ENCODE measurements at regions not wholly inside any gene's neighbourhood (a gene's known extent, or its start where the extent isn't known, plus 50 kb on each side); places are given as distances from the start of the nearest gene placed in this dataset.
"Not testable (repeated sequence)": the region's sequence is repeated elsewhere in the genome, so short reads cannot be mapped to it uniquely, and the experiment has no call there.

DNA sequence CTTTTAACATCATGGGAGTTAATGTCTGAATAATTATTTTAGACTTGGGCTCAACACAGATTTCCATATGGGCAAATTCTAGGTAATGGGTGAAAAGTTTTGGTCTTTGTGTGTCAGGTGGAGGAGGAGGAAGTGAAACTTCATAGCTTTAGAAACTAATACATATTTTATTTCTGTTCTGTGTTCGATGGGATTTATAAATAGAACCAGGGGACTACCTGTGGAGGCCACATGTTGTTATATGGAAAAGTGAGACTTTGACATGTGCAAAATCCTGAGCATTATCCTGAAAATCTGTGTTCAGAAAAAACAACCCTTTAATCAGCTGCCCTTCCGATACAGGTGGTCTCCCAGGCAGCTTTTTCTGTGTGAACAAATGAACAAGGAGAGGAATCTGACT lies 209.5 kb downstream of the SOX2 start:
- BruUV-seq (replicated peaks), result no TSS peak

DNA sequence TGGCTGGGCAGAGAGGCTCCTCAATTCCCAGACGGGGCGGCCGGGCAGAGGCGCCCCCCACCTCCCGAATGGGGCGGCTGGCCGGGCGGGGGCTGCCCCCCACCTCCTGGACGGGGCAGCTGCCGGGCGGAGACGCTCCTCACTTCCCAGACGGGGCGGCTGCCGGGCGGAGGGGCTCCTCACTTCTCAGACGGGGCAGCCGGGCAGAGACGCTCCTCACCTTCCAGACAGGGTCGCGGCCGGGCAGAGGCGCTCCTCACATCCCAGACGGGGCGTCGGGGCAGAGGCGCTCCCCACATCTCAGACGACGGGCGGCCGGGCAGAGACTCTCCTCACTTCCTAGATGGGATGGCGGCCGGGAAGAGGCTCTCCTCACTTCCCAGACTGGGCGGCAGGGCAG lies 214.1 kb downstream of the SOX2 start:
- H3K27ac ChIP-seq (ENCODE audit: insufficient read depth, low read depth, low read length); dilution Hi-C loops (cut with MboI; ENCODE audit: extremely low pct_ligation_motif_present, low sequenced_read_pairs); H3K36me3 ChIP-seq (ENCODE audit: control insufficient read depth in 2 of 2, extremely low read depth in 1 of 2, insufficient read depth in 2 of 2, low read length in 2 of 2); FAIRE-seq; H3K4me3 ChIP-seq (replicated peaks in 1 of 3; ENCODE audit: insufficient read depth in 1 of 3, low read depth in 1 of 3, low read length in 3 of 3); H3K9ac ChIP-seq (replicated peaks; ENCODE audit: extremely low read depth, insufficient read depth, low read length); H3K27me3 ChIP-seq (ENCODE audit: control insufficient read depth in 2 of 2, insufficient read depth in 2 of 2, low read length in 2 of 2); H3K4me1 ChIP-seq (ENCODE audit: control insufficient read depth, extremely low read depth, insufficient read depth, low read length); CTCF ChIA-PET; H3K4me2 ChIP-seq (ENCODE audit: insufficient read depth, low read length); DNase-seq (ENCODE audit: low read depth, low spot score); POLR2A ChIA-PET; H3K79me2 ChIP-seq (ENCODE audit: control insufficient read depth, insufficient read depth, low read length); H3K9me1 ChIP-seq (replicated peaks; ENCODE audit: control insufficient read depth, extremely low read depth, insufficient read depth, low read length); H4K20me1 ChIP-seq (replicated peaks; ENCODE audit: control insufficient read depth, extremely low read depth, insufficient read depth, low read length); H3K9me3 ChIP-seq (replicated peaks; ENCODE audit: control insufficient read depth, insufficient read depth, low read length); BruUV-seq (replicated peaks); H2AFZ ChIP-seq (ENCODE audit: low read depth, low read length); intact Hi-C loops (cut with micrococcal nuclease): not testable (repeated sequence)

More for the DNA sequence above, 209.5 kb downstream of the SOX2 start:
- H3K9me1 ChIP-seq (replicated peaks; ENCODE audit: control insufficient read depth, extremely low read depth, insufficient read depth, low read length), result no peaks in the 10 kb centered on the region
- ChIA-PET CTCF (no interaction called here), POLR2A (no interaction called here)
- no peak overlapping the region for H2AFZ ChIP-seq (ENCODE audit: low read depth, low read length)
- dilution Hi-C loops (cut with MboI; ENCODE audit: extremely low pct_ligation_motif_present, low sequenced_read_pairs) (no loop called here), intact Hi-C loops (cut with micrococcal nuclease) (no loop called here)
- no peaks in the 10 kb centered on the region for H3K4me1 ChIP-seq (ENCODE audit: control insufficient read depth, extremely low read depth, insufficient read depth, low read length)
- no peaks in the 10 kb centered on the region for H3K36me3 ChIP-seq (ENCODE audit: control insufficient read depth in 2 of 2, extremely low read depth in 1 of 2, insufficient read depth in 2 of 2, low read length in 2 of 2)
- H3K4me2 ChIP-seq (ENCODE audit: insufficient read depth, low read length), result no peak overlapping the region
- H3K4me3 ChIP-seq (replicated peaks in 1 of 3; ENCODE audit: insufficient read depth in 1 of 3, low read depth in 1 of 3, low read length in 3 of 3), result no peak overlapping the region
- DNase-seq (ENCODE audit: low read depth, low spot score) (no peak), FAIRE-seq (no peak)
- TF ChIP-seq EZH2 (IDR thresholded peaks at IDR 0.05; ENCODE audit: borderline replicate concordance, low read depth, low read length, severe bottlenecking) (no peak), POLR2AphosphoS5 (IDR thresholded peaks at IDR 0.05; ENCODE audit: insufficient read depth, low read depth, low read length) (no peak), FOS (IDR thresholded peaks at IDR 0.05; ENCODE audit: borderline replicate concordance, insufficient read depth, low read length) (no peak)
- TF ChIP-seq, protein P1, sequence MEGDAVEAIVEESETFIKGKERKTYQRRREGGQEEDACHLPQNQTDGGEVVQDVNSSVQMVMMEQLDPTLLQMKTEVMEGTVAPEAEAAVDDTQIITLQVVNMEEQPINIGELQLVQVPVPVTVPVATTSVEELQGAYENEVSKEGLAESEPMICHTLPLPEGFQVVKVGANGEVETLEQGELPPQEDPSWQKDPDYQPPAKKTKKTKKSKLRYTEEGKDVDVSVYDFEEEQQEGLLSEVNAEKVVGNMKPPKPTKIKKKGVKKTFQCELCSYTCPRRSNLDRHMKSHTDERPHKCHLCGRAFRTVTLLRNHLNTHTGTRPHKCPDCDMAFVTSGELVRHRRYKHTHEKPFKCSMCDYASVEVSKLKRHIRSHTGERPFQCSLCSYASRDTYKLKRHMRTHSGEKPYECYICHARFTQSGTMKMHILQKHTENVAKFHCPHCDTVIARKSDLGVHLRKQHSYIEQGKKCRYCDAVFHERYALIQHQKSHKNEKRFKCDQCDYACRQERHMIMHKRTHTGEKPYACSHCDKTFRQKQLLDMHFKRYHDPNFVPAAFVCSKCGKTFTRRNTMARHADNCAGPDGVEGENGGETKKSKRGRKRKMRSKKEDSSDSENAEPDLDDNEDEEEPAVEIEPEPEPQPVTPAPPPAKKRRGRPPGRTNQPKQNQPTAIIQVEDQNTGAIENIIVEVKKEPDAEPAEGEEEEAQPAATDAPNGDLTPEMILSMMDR (IDR thresholded peaks at IDR 0.05; ENCODE audit: extremely low read depth in 1 of 2, insufficient read depth in 1 of 2, low read depth in 1 of 2, low read length in 2 of 2), result no peak
- no peak overlapping the region for H3K9ac ChIP-seq (replicated peaks; ENCODE audit: extremely low read depth, insufficient read depth, low read length)
- H4K20me1 ChIP-seq (replicated peaks; ENCODE audit: control insufficient read depth, extremely low read depth, insufficient read depth, low read length), result no peaks in the 10 kb centered on the region
- H3K79me2 ChIP-seq (ENCODE audit: control insufficient read depth, insufficient read depth, low read length), result no peaks in the 10 kb centered on the region
- H3K27ac ChIP-seq (ENCODE audit: insufficient read depth, low read depth, low read length), result no peak overlapping the region
- no peaks in the 10 kb centered on the region for H3K27me3 ChIP-seq (ENCODE audit: control insufficient read depth in 2 of 2, insufficient read depth in 2 of 2, low read length in 2 of 2)
- H3K9me3 ChIP-seq (replicated peaks; ENCODE audit: control insufficient read depth, insufficient read depth, low read length), result no peaks in the 10 kb centered on the region
